ENCODE measurements at regions not wholly inside any gene's neighbourhood (a gene's known extent, or its start where the extent isn't known, plus 50 kb on each side); places are given as distances from the start of the nearest gene placed in this dataset.

GRCh38 chr3:182116386-182116785, 404.7 kb downstream of the SOX2 start:
- no peak overlapping the region for H3K4me3 ChIP-seq (ENCODE audit: low read length)
- no peaks in the 10 kb centered on the region for H3K9me3 ChIP-seq (replicated peaks; ENCODE audit: low read length)
- peaks cover 7% of the 10 kb centered on the region for H3K4me1 ChIP-seq (ENCODE audit: control insufficient read depth, insufficient read depth, low read length)
- no peaks in the 10 kb centered on the region for H3K36me3 ChIP-seq (ENCODE audit: insufficient read depth, low read length)
- no peaks in the 10 kb centered on the region for H3K27me3 ChIP-seq (ENCODE audit: control insufficient read depth, insufficient read depth, low read length)
- H3K9ac ChIP-seq (ENCODE audit: low read depth, low read length) = no peak overlapping the region
- H3K4me2 ChIP-seq (ENCODE audit: low read length) = no peak overlapping the region

GRCh38 chr3:182117131-182117530, 405.4 kb downstream of the SOX2 start:
- Histone ChIP-seq H3K4me1 (ENCODE audit: control insufficient read depth, insufficient read depth, low read length) (peaks cover 7% of the 10 kb centered on the region), H3K4me3 (ENCODE audit: low read length) (no peak overlapping the region), H3K9me3 (replicated peaks; ENCODE audit: low read length) (no peaks in the 10 kb centered on the region), H3K9ac (ENCODE audit: low read depth, low read length) (no peak overlapping the region), H3K4me2 (ENCODE audit: low read length) (no peak overlapping the region), H3K27me3 (ENCODE audit: control insufficient read depth, insufficient read depth, low read length) (no peaks in the 10 kb centered on the region), H3K36me3 (ENCODE audit: insufficient read depth, low read length) (no peaks in the 10 kb centered on the region)

- Histone ChIP-seq H3K9me3 (replicated peaks; ENCODE audit: low read length) (no peaks in the 10 kb centered on the region), H3K4me2 (ENCODE audit: low read length) (no peak overlapping the region), H3K36me3 (ENCODE audit: insufficient read depth, low read length) (no peaks in the 10 kb centered on the region), H3K4me3 (ENCODE audit: low read length) (no peak overlapping the region), H3K27me3 (ENCODE audit: control insufficient read depth, insufficient read depth, low read length) (no peaks in the 10 kb centered on the region), H3K9ac (ENCODE audit: low read depth, low read length) (no peak overlapping the region), H3K4me1 (ENCODE audit: control insufficient read depth, insufficient read depth, low read length) (peaks cover 7% of the 10 kb centered on the region)
These were observed 405.9 kb downstream of the SOX2 start for GRCh38 chr3:182117583-182117982.

GRCh38 chr3:182118066-182118465, 406.3 kb downstream of the SOX2 start:
- Histone ChIP-seq H3K36me3 (ENCODE audit: insufficient read depth, low read length) (no peaks in the 10 kb centered on the region), H3K4me1 (ENCODE audit: control insufficient read depth, insufficient read depth, low read length) (peaks cover 7% of the 10 kb centered on the region), H3K9ac (ENCODE audit: low read depth, low read length) (no peak overlapping the region), H3K4me2 (ENCODE audit: low read length) (no peak overlapping the region), H3K27me3 (ENCODE audit: control insufficient read depth, insufficient read depth, low read length) (no peaks in the 10 kb centered on the region), H3K9me3 (replicated peaks; ENCODE audit: low read length) (no peaks in the 10 kb centered on the region), H3K4me3 (ENCODE audit: low read length) (no peak overlapping the region)

- Histone ChIP-seq H3K9ac (ENCODE audit: low read depth, low read length) (no peak overlapping the region), H3K4me1 (ENCODE audit: control insufficient read depth, insufficient read depth, low read length) (peaks cover 7% of the 10 kb centered on the region), H3K4me2 (ENCODE audit: low read length) (no peak overlapping the region)
These were observed 409.7 kb downstream of the SOX2 start for GRCh38 chr3:182121401-182121800.

GRCh38 chr3:182122779-182123178, 411.1 kb downstream of the SOX2 start:
- H3K4me3 ChIP-seq (ENCODE audit: low read length) = no peak overlapping the region

More at GRCh38 chr3:182121401-182121800, 409.7 kb downstream of the SOX2 start:
- no peaks in the 10 kb centered on the region for H3K36me3 ChIP-seq (ENCODE audit: insufficient read depth, low read length)
- no peaks in the 10 kb centered on the region for H3K9me3 ChIP-seq (replicated peaks; ENCODE audit: low read length)
- no peak overlapping the region for H3K4me3 ChIP-seq (ENCODE audit: low read length)
- H3K27me3 ChIP-seq (ENCODE audit: control insufficient read depth, insufficient read depth, low read length) = no peaks in the 10 kb centered on the region

GRCh38 chr3:182124187-182124586, 412.5 kb downstream of the SOX2 start:
- H3K9me3 ChIP-seq (replicated peaks; ENCODE audit: low read length) = no peaks in the 10 kb centered on the region
- no peak overlapping the region for H3K4me3 ChIP-seq (ENCODE audit: low read length)
- H3K36me3 ChIP-seq (ENCODE audit: insufficient read depth, low read length) = no peaks in the 10 kb centered on the region
- H3K4me1 ChIP-seq (ENCODE audit: control insufficient read depth, insufficient read depth, low read length) = no peaks in the 10 kb centered on the region
- no peaks in the 10 kb centered on the region for H3K27me3 ChIP-seq (ENCODE audit: control insufficient read depth, insufficient read depth, low read length)
- no peak overlapping the region for H3K4me2 ChIP-seq (ENCODE audit: low read length)
- no peak overlapping the region for H3K9ac ChIP-seq (ENCODE audit: low read depth, low read length)

More at GRCh38 chr3:182122779-182123178, 411.1 kb downstream of the SOX2 start:
- Histone ChIP-seq H3K36me3 (ENCODE audit: insufficient read depth, low read length) (no peaks in the 10 kb centered on the region), H3K27me3 (ENCODE audit: control insufficient read depth, insufficient read depth, low read length) (no peaks in the 10 kb centered on the region), H3K4me1 (ENCODE audit: control insufficient read depth, insufficient read depth, low read length) (peaks cover 3% of the 10 kb centered on the region), H3K9me3 (replicated peaks; ENCODE audit: low read length) (no peaks in the 10 kb centered on the region), H3K9ac (ENCODE audit: low read depth, low read length) (no peak overlapping the region), H3K4me2 (ENCODE audit: low read length) (no peak overlapping the region)

- H3K4me1 ChIP-seq (ENCODE audit: control insufficient read depth, insufficient read depth, low read length) = no peaks in the 10 kb centered on the region
- no peak overlapping the region for H3K4me3 ChIP-seq (ENCODE audit: low read length)
These were observed 413.0 kb downstream of the SOX2 start for GRCh38 chr3:182124716-182125115.

GRCh38 chr3:182129740-182130139, 418.0 kb downstream of the SOX2 start:
- Histone ChIP-seq H3K4me2 (ENCODE audit: low read length) (no peak overlapping the region), H3K4me3 (ENCODE audit: low read length) (no peak overlapping the region), H3K4me1 (ENCODE audit: control insufficient read depth, insufficient read depth, low read length) (no peaks in the 10 kb centered on the region), H3K36me3 (ENCODE audit: insufficient read depth, low read length) (no peaks in the 10 kb centered on the region), H3K9me3 (replicated peaks; ENCODE audit: low read length) (no peaks in the 10 kb centered on the region), H3K27me3 (ENCODE audit: control insufficient read depth, insufficient read depth, low read length) (no peaks in the 10 kb centered on the region), H3K9ac (ENCODE audit: low read depth, low read length) (no peak overlapping the region)

More at GRCh38 chr3:182124716-182125115, 413.0 kb downstream of the SOX2 start:
- Histone ChIP-seq H3K4me2 (ENCODE audit: low read length) (no peak overlapping the region), H3K36me3 (ENCODE audit: insufficient read depth, low read length) (no peaks in the 10 kb centered on the region), H3K27me3 (ENCODE audit: control insufficient read depth, insufficient read depth, low read length) (no peaks in the 10 kb centered on the region), H3K9me3 (replicated peaks; ENCODE audit: low read length) (no peaks in the 10 kb centered on the region), H3K9ac (ENCODE audit: low read depth, low read length) (no peak overlapping the region)

GRCh38 chr3:182133752-182134151, 422.0 kb downstream of the SOX2 start:
- Histone ChIP-seq H3K27me3 (ENCODE audit: control insufficient read depth, insufficient read depth, low read length) (no peaks in the 10 kb centered on the region), H3K36me3 (ENCODE audit: insufficient read depth, low read length) (no peaks in the 10 kb centered on the region), H3K4me3 (ENCODE audit: low read length) (no peak overlapping the region), H3K4me2 (ENCODE audit: low read length) (no peak overlapping the region), H3K4me1 (ENCODE audit: control insufficient read depth, insufficient read depth, low read length) (no peaks in the 10 kb centered on the region), H3K9me3 (replicated peaks; ENCODE audit: low read length) (no peaks in the 10 kb centered on the region), H3K9ac (ENCODE audit: low read depth, low read length) (no peak overlapping the region)

GRCh38 chr3:182135056-182135455, 423.3 kb downstream of the SOX2 start:
- H3K36me3 ChIP-seq (ENCODE audit: insufficient read depth, low read length) = no peaks in the 10 kb centered on the region
- no peaks in the 10 kb centered on the region for H3K4me1 ChIP-seq (ENCODE audit: control insufficient read depth, insufficient read depth, low read length)
- H3K27me3 ChIP-seq (ENCODE audit: control insufficient read depth, insufficient read depth, low read length) = no peaks in the 10 kb centered on the region
- H3K4me3 ChIP-seq (ENCODE audit: low read length) = no peak overlapping the region
- H3K4me2 ChIP-seq (ENCODE audit: low read length) = no peak overlapping the region
- no peaks in the 10 kb centered on the region for H3K9me3 ChIP-seq (replicated peaks; ENCODE audit: low read length)
- H3K9ac ChIP-seq (ENCODE audit: low read depth, low read length) = no peak overlapping the region

GRCh38 chr3:182136008-182136910, 424.5 kb downstream of the SOX2 start:
- no peaks in the 10 kb centered on the region for H3K4me1 ChIP-seq (ENCODE audit: control insufficient read depth, insufficient read depth, low read length)
- H3K27me3 ChIP-seq (ENCODE audit: control insufficient read depth, insufficient read depth, low read length) = no peaks in the 10 kb centered on the region
- H3K4me2 ChIP-seq (ENCODE audit: low read length) = no peak overlapping the region
- no peaks in the 10 kb centered on the region for H3K36me3 ChIP-seq (ENCODE audit: insufficient read depth, low read length)
- H3K9ac ChIP-seq (ENCODE audit: low read depth, low read length) = no peak overlapping the region
- H3K4me3 ChIP-seq (ENCODE audit: low read length) = no peak overlapping the region
- H3K9me3 ChIP-seq (replicated peaks; ENCODE audit: low read length) = no peaks in the 10 kb centered on the region
